ENCODE measurements at regions not wholly inside any gene's neighbourhood (a gene's known extent, or its start where the extent isn't known, plus 50 kb on each side); places are given as distances from the start of the nearest gene placed in this dataset.

- TF ChIP-seq HINFP (CRISPR knock-in tag; IDR thresholded peaks at IDR 0.05; ENCODE audit: low read depth), result no peak
- TF ChIP-seq ATF1 (CRISPR knock-in tag; IDR thresholded peaks at IDR 0.05), result no peak
- no peak for TF ChIP-seq SNRNP70 (IDR thresholded peaks at IDR 0.05; ENCODE audit: low read depth, low read length)
- TF ChIP-seq CTCF (CRISPR knock-in tag; IDR thresholded peaks at IDR 0.05), result no peak
- no peak for TF ChIP-seq DDIT3 (CRISPR knock-in tag; IDR thresholded peaks at IDR 0.05)
- no peak for TF ChIP-seq CHCHD3 (CRISPR knock-in tag; IDR thresholded peaks at IDR 0.05)
- no peak for TF ChIP-seq EZH2 (conservative IDR thresholded peaks at IDR 0.05; ENCODE audit: low read depth, low read length)
- no peak for TF ChIP-seq HNRNPK (IDR thresholded peaks at IDR 0.05; ENCODE audit: low read depth, low read length, poor library complexity, severe bottlenecking)
Measured at GRCh38 chr1:56355422-56355821, 223.9 kb downstream of the PLPP3 start.
